CD4-positive, alpha-beta memory T cell (primary cell): ENCODE measurements at regions not wholly inside any gene's neighbourhood (a gene's known extent, or its start where the extent isn't known, plus 50 kb on each side); places are given as distances from the start of the nearest gene placed in this dataset.

ENCODE experiments used
- CTCF ChIA-PET: fragments of 350-600 bp; sonication (Branson Sonifier 250); formaldehyde crosslinking; loops from one replicate; lab custom pipeline; 2021; ENCODE audit warnings: inconsistent platforms; ENCODE audit not compliant: partially characterized antibody; lab: Charles Lee
- POLR2A ChIA-PET: fragments of 350-600 bp; sonication (Branson Sonifier 250); formaldehyde crosslinking; loops from one replicate; lab custom pipeline; 2021; ENCODE audit not compliant: partially characterized antibody; lab: Charles Lee
- DNase-seq, 5 donors: peaks; one replicate each; pipeline versions ENCODE4 v3.0.0 to v3.0.0-alpha.2; 2020 to 2022; ENCODE audit warnings: mixed read lengths in 1 of 5
- H3K27ac ChIP-seq: one replicate; pipeline ENCODE4 v1.7.0; 2013; ENCODE audit warnings: low read depth, low read length
- H3K27me3 ChIP-seq: 2 replicates; pipeline ENCODE4 v1.7.0; 2013; ENCODE audit warnings: mild to moderate bottlenecking, low read length, moderate library complexity; ENCODE audit not compliant: insufficient read depth
- H3K36me3 ChIP-seq: 2 replicates; pipeline ENCODE4 v1.7.0; 2013; ENCODE audit warnings: mild to moderate bottlenecking, low read length, moderate library complexity; ENCODE audit not compliant: insufficient read depth
- H3K4me1 ChIP-seq: 2 replicates; pipeline ENCODE4 v1.7.0; 2013; ENCODE audit warnings: mild to moderate bottlenecking, low read length, moderate library complexity; ENCODE audit not compliant: insufficient read depth
- H3K4me3 ChIP-seq, 2 donors: one replicate each; pipeline ENCODE4 v1.7.0; 2013; ENCODE audit warnings: low read length in 2 of 2, mild to moderate bottlenecking in 1 of 2
- H3K9me3 ChIP-seq, 2 donors: one replicate each; pipeline ENCODE4 v1.7.0; 2013; ENCODE audit warnings: low read length in 2 of 2, control low read depth in 1 of 2; ENCODE audit not compliant: control insufficient read depth in 1 of 2
- H3K27ac Mint-ChIP-seq, 7 donors: one replicate each; pipeline ENCODE4 v1.8.0; 2020 to 2021; ENCODE audit warnings: mixed read lengths in 7 of 7, mild to moderate bottlenecking in 6 of 7, inconsistent platforms in 3 of 7, moderate library complexity in 3 of 7
- H3K27me3 Mint-ChIP-seq, 2 donors: one replicate each; pipeline ENCODE4 v1.8.0; 2020 to 2021; ENCODE audit warnings: mixed read lengths in 2 of 2
- H3K36me3 Mint-ChIP-seq, 2 donors: one replicate each; pipeline ENCODE4 v1.8.0; 2020 to 2021; ENCODE audit warnings: mixed read lengths in 2 of 2, inconsistent platforms in 1 of 2, mild to moderate bottlenecking in 1 of 2
- H3K4me1 Mint-ChIP-seq, 4 donors: one replicate each; pipeline ENCODE4 v1.8.0; 2020 to 2021; ENCODE audit warnings: mixed read lengths in 4 of 4, mild to moderate bottlenecking in 1 of 4
- H3K4me3 Mint-ChIP-seq, 8 donors: one replicate each; pipeline ENCODE4 v1.8.0; 2020 to 2021; ENCODE audit warnings: mixed read lengths in 8 of 8, mild to moderate bottlenecking in 7 of 8, moderate library complexity in 6 of 8, inconsistent platforms in 3 of 8
- H3K9me3 Mint-ChIP-seq, 8 donors: one replicate each; pipeline ENCODE4 v1.8.0; 2020 to 2021; ENCODE audit warnings: mixed read lengths in 8 of 8, mild to moderate bottlenecking in 5 of 8, inconsistent platforms in 3 of 8, moderate library complexity in 1 of 8
- intact Hi-C: fragments of 100-400 bp; cut with micrococcal nuclease; formaldehyde crosslinking; loops from one replicate; pipeline ENCODE4 v1.15.1; 2023

- no peaks in the 10 kb centered on the region for H3K36me3 Mint-ChIP-seq
- no peaks in the 10 kb centered on the region for H3K27me3 ChIP-seq
- no peak overlapping the region for H3K27ac ChIP-seq
- intact Hi-C loops: no loop called here
- no peaks in the 10 kb centered on the region for H3K27me3 Mint-ChIP-seq
- no peaks in the 10 kb centered on the region for H3K4me1 ChIP-seq
- no peak overlapping the region for H3K4me3 ChIP-seq
- DNase-seq: no peak
- no peaks in the 10 kb centered on the region for H3K4me1 Mint-ChIP-seq
- H3K9me3 Mint-ChIP-seq: peaks cover 3 to 20% (median 6%) of the 10 kb centered on the region in 8 donors
- H3K4me3 Mint-ChIP-seq: no peak overlapping the region
- no peak overlapping the region for H3K27ac Mint-ChIP-seq
- H3K36me3 ChIP-seq: no peaks in the 10 kb centered on the region
- CTCF ChIA-PET: no interaction called here
- POLR2A ChIA-PET: no interaction called here
- no peaks in the 10 kb centered on the region for H3K9me3 ChIP-seq
Measured at GRCh38 chr5:3751846-3752245, 156.2 kb downstream of the IRX1 start.

GRCh38 chr5:3778000-3778550, 182.4 kb downstream of the IRX1 start:
- Histone ChIP-seq H3K9me3 (no peaks in the 10 kb centered on the region), H3K27me3 (no peaks in the 10 kb centered on the region), H3K27ac (no peak overlapping the region), H3K36me3 (no peaks in the 10 kb centered on the region), H3K4me3 (no peak overlapping the region), H3K4me1 (no peaks in the 10 kb centered on the region)
- Mint-ChIP-seq H3K4me1 (no peaks in the 10 kb centered on the region), H3K36me3 (no peaks in the 10 kb centered on the region), H3K27me3 (no peaks in the 10 kb centered on the region), H3K27ac (no peak overlapping the region), H3K4me3 (no peak overlapping the region), H3K9me3 (peaks cover 0 to 18% (median 3%) of the 10 kb centered on the region in 8 donors)
- intact Hi-C loops: no loop called here
- DNase-seq: no peak
- CTCF ChIA-PET: no interaction called here
- POLR2A ChIA-PET: no interaction called here

- POLR2A ChIA-PET: no interaction called here
Measured at GRCh38 chr5:3778945-3779344, 183.3 kb downstream of the IRX1 start.

GRCh38 chr5:3780278-3780677, 184.6 kb downstream of the IRX1 start:
- Histone ChIP-seq H3K27me3 (no peaks in the 10 kb centered on the region), H3K9me3 (no peaks in the 10 kb centered on the region), H3K4me1 (no peaks in the 10 kb centered on the region), H3K27ac (no peak overlapping the region), H3K36me3 (no peaks in the 10 kb centered on the region), H3K4me3 (no peak overlapping the region)
- H3K4me1 Mint-ChIP-seq: no peaks in the 10 kb centered on the region
- DNase-seq: no peak
- POLR2A ChIA-PET: no interaction called here
- no peaks in the 10 kb centered on the region for H3K27me3 Mint-ChIP-seq
- H3K4me3 Mint-ChIP-seq: no peak overlapping the region
- H3K36me3 Mint-ChIP-seq: no peaks in the 10 kb centered on the region
- H3K9me3 Mint-ChIP-seq: peaks cover 0 to 18% (median 3%) of the 10 kb centered on the region in 8 donors
- H3K27ac Mint-ChIP-seq: no peak overlapping the region
- intact Hi-C loops: no loop called here
- CTCF ChIA-PET: no interaction called here

More at GRCh38 chr5:3778945-3779344, 183.3 kb downstream of the IRX1 start:
- intact Hi-C loops: no loop called here
- Histone ChIP-seq H3K27me3 (no peaks in the 10 kb centered on the region), H3K4me3 (no peak overlapping the region), H3K4me1 (no peaks in the 10 kb centered on the region), H3K9me3 (no peaks in the 10 kb centered on the region), H3K27ac (no peak overlapping the region), H3K36me3 (no peaks in the 10 kb centered on the region)
- CTCF ChIA-PET: no interaction called here
- H3K27me3 Mint-ChIP-seq: no peaks in the 10 kb centered on the region
- DNase-seq: no peak
- no peak overlapping the region for H3K4me3 Mint-ChIP-seq
- no peaks in the 10 kb centered on the region for H3K36me3 Mint-ChIP-seq
- H3K4me1 Mint-ChIP-seq: no peaks in the 10 kb centered on the region
- H3K9me3 Mint-ChIP-seq: peaks cover 0 to 18% (median 3%) of the 10 kb centered on the region in 8 donors
- no peak overlapping the region for H3K27ac Mint-ChIP-seq

- H3K27me3 Mint-ChIP-seq: no peaks in the 10 kb centered on the region
- DNase-seq: no peak
- H3K27ac ChIP-seq: no peak overlapping the region
- H3K27me3 ChIP-seq: no peaks in the 10 kb centered on the region
- intact Hi-C loops: no loop called here
- no peaks in the 10 kb centered on the region for H3K36me3 ChIP-seq
- POLR2A ChIA-PET: no interaction called here
- no peaks in the 10 kb centered on the region for H3K4me1 ChIP-seq
- H3K27ac Mint-ChIP-seq: no peak overlapping the region
- no peaks in the 10 kb centered on the region for H3K4me1 Mint-ChIP-seq
- H3K4me3 Mint-ChIP-seq: no peak overlapping the region
- peaks cover 0 to 12% (median 3%) of the 10 kb centered on the region in 8 donors for H3K9me3 Mint-ChIP-seq
- H3K9me3 ChIP-seq: peaks cover 0 to under 1% of the 10 kb centered on the region in 2 donors
- no peak overlapping the region for H3K4me3 ChIP-seq
- no peaks in the 10 kb centered on the region for H3K36me3 Mint-ChIP-seq
- CTCF ChIA-PET: no interaction called here
Measured at GRCh38 chr5:3780907-3781306, 185.3 kb downstream of the IRX1 start.

- H3K27me3 Mint-ChIP-seq: no peaks in the 10 kb centered on the region
- no peaks in the 10 kb centered on the region for H3K36me3 ChIP-seq
- intact Hi-C loops: no loop called here
- H3K4me1 ChIP-seq: no peaks in the 10 kb centered on the region
- no peaks in the 10 kb centered on the region for H3K36me3 Mint-ChIP-seq
- H3K27ac Mint-ChIP-seq: no peak overlapping the region
- no peak overlapping the region for H3K27ac ChIP-seq
- CTCF ChIA-PET: no interaction called here
- peaks cover 0 to 10% of the 10 kb centered on the region in 2 donors for H3K9me3 ChIP-seq
- POLR2A ChIA-PET: no interaction called here
- no peak for DNase-seq
- H3K27me3 ChIP-seq: no peaks in the 10 kb centered on the region
- peaks cover 3 to 16% (median 10%) of the 10 kb centered on the region in 8 donors for H3K9me3 Mint-ChIP-seq
- H3K4me3 ChIP-seq: no peak overlapping the region
- no peak overlapping the region for H3K4me3 Mint-ChIP-seq
- H3K4me1 Mint-ChIP-seq: no peaks in the 10 kb centered on the region
Measured at GRCh38 chr5:3784854-3785253, 189.2 kb downstream of the IRX1 start.

- no peak overlapping the region for H3K4me3 ChIP-seq
- intact Hi-C loops: no loop called here
- H3K27me3 ChIP-seq: no peaks in the 10 kb centered on the region
- no peak overlapping the region for H3K27ac ChIP-seq
- no peaks in the 10 kb centered on the region for H3K4me1 ChIP-seq
- H3K36me3 Mint-ChIP-seq: no peaks in the 10 kb centered on the region
- no peak for DNase-seq
- no peaks in the 10 kb centered on the region for H3K27me3 Mint-ChIP-seq
- H3K4me1 Mint-ChIP-seq: no peaks in the 10 kb centered on the region
- H3K36me3 ChIP-seq: no peaks in the 10 kb centered on the region
- peaks cover 3 to 21% (median 9%) of the 10 kb centered on the region in 8 donors for H3K9me3 Mint-ChIP-seq
- no peak overlapping the region for H3K27ac Mint-ChIP-seq
- CTCF ChIA-PET: no interaction called here
- POLR2A ChIA-PET: no interaction called here
- no peak overlapping the region for H3K4me3 Mint-ChIP-seq
- H3K9me3 ChIP-seq: peaks cover 0 to 10% of the 10 kb centered on the region in 2 donors
Measured at GRCh38 chr5:3786165-3786564, 190.5 kb downstream of the IRX1 start.
